GM12892 (cell line): ENCODE measurements at regions not wholly inside any gene's neighbourhood (a gene's known extent, or its start where the extent isn't known, plus 50 kb on each side); places are given as distances from the start of the nearest gene placed in this dataset.

Source experiments
- POLR2A ChIP-seq: IDR thresholded peaks from 2 replicates; pipeline ENCODE4 v1.6.1; 2011; ENCODE audit warnings: low read depth, low read length, control low read depth
- TAF1 ChIP-seq: IDR thresholded peaks from 2 replicates; pipeline ENCODE4 v1.6.1; 2011; ENCODE audit warnings: low read depth, mild to moderate bottlenecking, control low read depth, low read length, borderline replicate concordance

DNA sequence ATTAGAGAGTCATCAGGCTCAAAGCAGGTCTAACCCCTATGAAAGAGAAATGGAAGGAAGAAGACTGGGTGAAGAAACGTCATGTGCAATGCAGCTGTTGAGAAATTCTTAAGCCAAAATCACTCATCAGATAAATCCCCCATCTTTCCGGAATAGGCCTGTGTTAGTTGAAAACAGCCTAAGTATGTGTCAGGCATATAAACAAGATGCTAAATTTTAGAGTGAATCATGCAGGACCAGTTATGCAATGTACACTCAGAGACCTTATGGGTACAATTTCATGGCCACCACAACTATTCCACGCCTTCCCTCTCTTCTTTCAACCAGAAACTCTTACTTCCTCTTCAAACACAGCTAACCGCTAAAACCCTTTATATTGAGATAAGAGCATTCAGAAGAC, 717.7 kb upstream of the ATXN8OS start:
- TF ChIP-seq TAF1 (no peak), POLR2A (no peak)
